ENCODE measurements at regions not wholly inside any gene's neighbourhood (a gene's known extent, or its start where the extent isn't known, plus 50 kb on each side); places are given as distances from the start of the nearest gene placed in this dataset.

DNA sequence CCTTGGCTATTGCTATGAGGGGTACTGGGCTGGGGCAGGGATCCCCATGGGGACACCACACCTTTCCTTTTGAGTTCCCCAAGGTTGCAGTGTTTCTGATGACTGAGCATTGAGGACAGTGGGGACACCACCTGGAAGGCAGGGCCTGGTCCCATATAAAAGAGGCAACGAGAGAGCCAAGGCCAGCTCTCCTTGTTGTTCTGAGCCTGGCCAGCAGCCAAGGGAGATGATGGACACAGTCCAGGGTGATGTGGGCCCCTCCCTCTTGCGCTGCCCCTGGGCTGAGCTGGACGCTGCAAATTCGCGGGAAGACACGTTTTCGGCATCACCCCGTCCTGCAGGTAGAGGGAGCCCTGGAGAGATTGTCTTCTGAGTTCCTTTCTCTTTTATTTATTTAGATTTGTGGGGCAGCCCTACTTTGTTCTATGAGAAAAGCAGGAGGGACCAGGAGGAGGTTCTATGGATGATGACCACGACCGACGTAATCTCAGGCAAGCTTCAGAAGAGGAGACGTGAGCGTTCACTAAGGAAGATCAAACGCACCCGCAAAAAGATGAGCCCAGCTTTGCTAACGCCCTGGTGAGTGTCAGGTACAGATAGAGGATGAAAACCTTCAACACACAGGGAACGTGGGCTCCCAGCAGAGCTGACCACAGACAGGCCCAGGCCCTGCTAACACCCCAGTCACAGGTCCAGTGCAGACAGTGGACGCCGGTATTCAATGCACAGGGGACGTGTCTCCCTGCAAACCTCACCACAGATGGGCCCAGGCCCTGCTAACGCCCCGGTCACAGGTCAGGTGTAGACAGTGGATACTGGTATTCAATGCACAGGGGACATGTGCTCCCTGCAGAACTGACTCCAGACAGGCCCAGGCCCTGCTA, 97.4 kb downstream of the SHOX start:
- TF ChIP-seq, protein P1, sequence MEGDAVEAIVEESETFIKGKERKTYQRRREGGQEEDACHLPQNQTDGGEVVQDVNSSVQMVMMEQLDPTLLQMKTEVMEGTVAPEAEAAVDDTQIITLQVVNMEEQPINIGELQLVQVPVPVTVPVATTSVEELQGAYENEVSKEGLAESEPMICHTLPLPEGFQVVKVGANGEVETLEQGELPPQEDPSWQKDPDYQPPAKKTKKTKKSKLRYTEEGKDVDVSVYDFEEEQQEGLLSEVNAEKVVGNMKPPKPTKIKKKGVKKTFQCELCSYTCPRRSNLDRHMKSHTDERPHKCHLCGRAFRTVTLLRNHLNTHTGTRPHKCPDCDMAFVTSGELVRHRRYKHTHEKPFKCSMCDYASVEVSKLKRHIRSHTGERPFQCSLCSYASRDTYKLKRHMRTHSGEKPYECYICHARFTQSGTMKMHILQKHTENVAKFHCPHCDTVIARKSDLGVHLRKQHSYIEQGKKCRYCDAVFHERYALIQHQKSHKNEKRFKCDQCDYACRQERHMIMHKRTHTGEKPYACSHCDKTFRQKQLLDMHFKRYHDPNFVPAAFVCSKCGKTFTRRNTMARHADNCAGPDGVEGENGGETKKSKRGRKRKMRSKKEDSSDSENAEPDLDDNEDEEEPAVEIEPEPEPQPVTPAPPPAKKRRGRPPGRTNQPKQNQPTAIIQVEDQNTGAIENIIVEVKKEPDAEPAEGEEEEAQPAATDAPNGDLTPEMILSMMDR (IDR thresholded peaks at IDR 0.05; ENCODE audit: low read depth, low read length, poor library complexity, severe bottlenecking): peak; percentile 65
- TF ChIP-seq EZH2phosphoT487 (IDR thresholded peaks at IDR 0.05; ENCODE audit: borderline replicate concordance, low read length): no peak

All from DOHH2 (cell line).